ENCODE measurements at regions not wholly inside any gene's neighbourhood (a gene's known extent, or its start where the extent isn't known, plus 50 kb on each side); places are given as distances from the start of the nearest gene placed in this dataset.

DNA sequence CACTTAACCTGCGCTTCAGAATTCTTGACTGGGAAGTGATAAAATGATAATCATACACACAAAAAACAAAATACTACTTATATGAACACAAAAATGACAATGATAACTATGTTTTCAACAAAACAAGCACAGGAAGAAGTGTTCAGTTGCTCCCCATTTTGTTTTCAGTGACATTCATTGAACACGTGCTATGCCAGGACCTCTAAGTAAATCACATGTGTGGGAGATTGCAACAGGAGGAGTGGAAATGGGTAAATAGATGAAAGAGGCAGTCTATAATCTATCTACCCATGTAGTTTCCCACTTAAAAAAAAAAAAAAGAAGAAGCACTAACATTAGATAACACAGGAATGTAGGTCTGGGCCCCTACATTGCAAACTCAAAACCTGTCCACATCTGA lies 183.5 kb upstream of the HNRNPA3 start:
- H3K4me3 ChIP-seq (ENCODE audit: low read depth, low read length), result no peak overlapping the region
- DNase-seq (ENCODE audit: low read depth), result no peak
- in situ Hi-C loops (cut with HindIII; ENCODE audit: low sequenced_read_pairs), result no loop called here
- TF ChIP-seq, protein P1, sequence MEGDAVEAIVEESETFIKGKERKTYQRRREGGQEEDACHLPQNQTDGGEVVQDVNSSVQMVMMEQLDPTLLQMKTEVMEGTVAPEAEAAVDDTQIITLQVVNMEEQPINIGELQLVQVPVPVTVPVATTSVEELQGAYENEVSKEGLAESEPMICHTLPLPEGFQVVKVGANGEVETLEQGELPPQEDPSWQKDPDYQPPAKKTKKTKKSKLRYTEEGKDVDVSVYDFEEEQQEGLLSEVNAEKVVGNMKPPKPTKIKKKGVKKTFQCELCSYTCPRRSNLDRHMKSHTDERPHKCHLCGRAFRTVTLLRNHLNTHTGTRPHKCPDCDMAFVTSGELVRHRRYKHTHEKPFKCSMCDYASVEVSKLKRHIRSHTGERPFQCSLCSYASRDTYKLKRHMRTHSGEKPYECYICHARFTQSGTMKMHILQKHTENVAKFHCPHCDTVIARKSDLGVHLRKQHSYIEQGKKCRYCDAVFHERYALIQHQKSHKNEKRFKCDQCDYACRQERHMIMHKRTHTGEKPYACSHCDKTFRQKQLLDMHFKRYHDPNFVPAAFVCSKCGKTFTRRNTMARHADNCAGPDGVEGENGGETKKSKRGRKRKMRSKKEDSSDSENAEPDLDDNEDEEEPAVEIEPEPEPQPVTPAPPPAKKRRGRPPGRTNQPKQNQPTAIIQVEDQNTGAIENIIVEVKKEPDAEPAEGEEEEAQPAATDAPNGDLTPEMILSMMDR (IDR thresholded peaks at IDR 0.05; ENCODE audit: low read depth, low read length, missing control alignments), result no peak

DNA sequence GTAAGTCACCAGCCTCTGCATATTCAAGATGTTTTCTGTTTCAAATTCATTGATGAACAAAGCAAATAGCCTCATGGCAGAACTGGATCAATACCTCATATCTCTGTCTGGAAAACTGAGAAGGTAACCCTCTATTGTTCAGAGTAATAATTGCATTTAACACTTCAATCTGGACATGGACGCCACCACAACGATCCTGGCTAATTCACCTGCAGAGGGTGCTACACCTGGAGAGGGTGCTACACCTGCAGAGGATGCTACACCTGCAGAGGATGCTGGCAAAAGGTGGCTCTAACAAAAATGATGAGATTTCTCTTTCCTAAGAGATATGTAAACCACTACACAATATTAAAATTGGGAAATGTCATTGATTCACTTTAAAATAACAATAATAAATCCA lies 183.1 kb upstream of the HNRNPA3 start:
- no peak for DNase-seq (ENCODE audit: low read depth)
- in situ Hi-C loops (cut with HindIII; ENCODE audit: low sequenced_read_pairs), result no loop called here
- no peak overlapping the region for H3K4me3 ChIP-seq (ENCODE audit: low read depth, low read length)
- TF ChIP-seq, protein P1 (IDR thresholded peaks at IDR 0.05; ENCODE audit: low read depth, low read length, missing control alignments), result no peak

DNA sequence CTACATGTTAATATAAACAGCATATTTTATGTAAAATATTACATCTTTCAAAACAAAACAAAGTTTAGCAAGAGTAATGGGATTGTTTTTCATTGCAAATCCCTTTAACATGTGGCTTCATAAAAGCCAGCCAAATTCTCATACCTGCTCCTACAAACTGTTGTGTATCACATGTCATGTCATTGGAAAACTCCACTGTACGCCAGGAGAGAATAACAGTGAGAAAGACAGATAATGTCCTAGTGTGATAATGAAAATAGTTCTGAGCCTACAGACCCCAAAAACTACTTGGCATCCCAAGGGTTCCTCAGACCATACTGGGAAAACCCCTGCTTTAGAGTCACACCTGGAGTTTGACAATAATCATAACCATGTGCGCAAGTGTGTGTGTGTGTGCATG lies 182.7 kb upstream of the HNRNPA3 start:
- DNase-seq (ENCODE audit: low read depth), result no peak
- in situ Hi-C loops (cut with HindIII; ENCODE audit: low sequenced_read_pairs), result no loop called here
- TF ChIP-seq, protein P1 (IDR thresholded peaks at IDR 0.05; ENCODE audit: low read depth, low read length, missing control alignments), result no peak
- H3K4me3 ChIP-seq (ENCODE audit: low read depth, low read length), result no peak overlapping the region

DNA sequence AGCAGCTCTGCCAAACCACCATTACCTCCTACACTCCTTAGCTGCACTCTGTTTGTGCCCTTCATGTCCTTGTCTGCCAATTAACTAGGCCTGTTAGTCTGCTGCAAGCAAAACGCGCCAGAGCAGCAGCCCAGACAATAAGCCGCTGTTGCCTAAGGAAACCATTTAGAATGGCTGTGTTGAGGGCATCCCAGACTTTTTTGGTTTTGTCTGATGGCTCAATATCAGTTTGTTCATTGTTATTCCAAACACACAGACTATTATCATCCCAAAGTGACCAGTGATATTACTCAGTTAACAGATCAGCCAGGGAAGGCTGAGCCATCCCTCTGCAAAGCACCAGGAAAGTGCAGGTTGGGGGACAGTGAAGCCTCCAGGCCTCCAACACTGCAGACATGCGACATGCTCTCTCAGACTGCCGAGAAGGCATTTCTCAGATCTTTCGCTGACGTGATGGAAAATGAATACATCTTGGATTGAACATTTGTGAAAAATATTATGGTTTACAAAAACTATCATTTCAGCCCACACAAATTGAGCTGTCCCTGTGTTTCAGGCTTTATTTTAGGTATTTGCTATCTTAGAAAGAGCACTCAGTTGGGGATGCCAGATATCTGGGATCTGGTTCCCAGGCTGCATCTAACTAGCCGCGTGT lies 182.0 kb upstream of the HNRNPA3 start:
- in situ Hi-C loops (cut with HindIII; ENCODE audit: low sequenced_read_pairs), result no loop called here
- DNase-seq (ENCODE audit: low read depth), result peak; percentile 3
- TF ChIP-seq, protein P1 (IDR thresholded peaks at IDR 0.05; ENCODE audit: low read depth, low read length, missing control alignments), result no peak
- no peak overlapping the region for H3K4me3 ChIP-seq (ENCODE audit: low read depth, low read length)

DNA sequence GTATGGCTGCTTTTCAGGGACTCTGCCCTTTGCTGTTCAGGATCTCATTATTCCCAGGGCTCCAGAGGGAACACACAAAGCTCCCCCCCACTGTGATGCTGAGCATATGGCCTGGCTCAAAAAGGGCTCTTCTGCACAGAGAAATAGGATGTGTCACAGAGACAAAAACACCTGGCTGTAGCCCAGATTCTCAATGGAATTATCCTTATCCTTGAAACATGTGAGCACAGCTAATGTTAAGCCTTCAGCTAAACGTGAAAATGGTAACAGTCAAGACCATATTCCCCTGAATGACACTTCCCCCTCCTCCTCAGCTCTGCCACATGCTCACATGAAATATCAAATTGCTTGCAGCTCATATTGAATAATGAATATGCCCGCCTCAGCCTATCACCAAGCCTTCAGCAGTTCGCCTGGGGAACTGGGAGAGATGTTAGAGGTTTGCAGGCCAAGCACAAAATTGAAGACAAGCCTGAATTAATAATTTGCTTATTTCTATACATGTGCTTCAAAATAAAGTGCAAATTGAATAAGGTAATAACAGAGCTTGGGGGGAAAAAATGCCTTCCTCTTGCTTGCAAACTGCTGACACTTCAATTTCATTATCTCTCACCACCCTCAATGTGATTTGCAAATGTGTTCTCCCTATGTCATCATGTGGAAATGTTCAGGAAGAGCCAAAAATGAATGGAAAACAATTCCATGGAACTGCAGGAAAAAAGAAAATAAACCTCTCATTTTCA lies 181.0 kb upstream of the HNRNPA3 start:
- TF ChIP-seq, protein P1 (IDR thresholded peaks at IDR 0.05; ENCODE audit: low read depth, low read length, missing control alignments), result no peak
- H3K4me3 ChIP-seq (ENCODE audit: low read depth, low read length), result no peak overlapping the region
- in situ Hi-C loops (cut with HindIII; ENCODE audit: low sequenced_read_pairs), result no loop called here
- DNase-seq (ENCODE audit: low read depth), result no peak

DNA sequence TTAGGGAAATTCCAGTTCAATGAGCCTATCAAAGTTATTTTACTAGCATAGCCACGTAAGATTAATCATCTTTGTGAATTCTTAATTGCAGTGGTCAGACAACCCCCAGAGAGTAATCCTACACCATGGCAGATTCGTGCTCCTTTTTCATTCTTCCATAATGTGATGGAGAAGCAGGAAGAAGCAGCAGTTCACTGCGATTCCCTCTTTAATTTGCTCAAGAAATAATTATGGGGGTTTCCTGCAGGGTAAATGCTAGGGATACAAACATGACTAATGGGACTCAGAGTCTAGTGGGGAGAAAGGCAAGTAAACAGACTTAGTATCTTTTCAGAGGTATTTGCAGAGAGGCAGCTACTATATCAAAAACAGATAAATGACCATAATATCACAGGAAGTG lies 175.8 kb upstream of the HNRNPA3 start:
- TF ChIP-seq, protein P1 (IDR thresholded peaks at IDR 0.05; ENCODE audit: low read depth, low read length, missing control alignments), result no peak
- in situ Hi-C loops (cut with HindIII; ENCODE audit: low sequenced_read_pairs), result no loop called here
- DNase-seq (ENCODE audit: low read depth), result no peak
- no peak overlapping the region for H3K4me3 ChIP-seq (ENCODE audit: low read depth, low read length)

Measured in astrocyte of the cerebellum (primary cell).